ENCODE measurements at regions not wholly inside any gene's neighbourhood (a gene's known extent, or its start where the extent isn't known, plus 50 kb on each side); places are given as distances from the start of the nearest gene placed in this dataset.
"Not testable (repeated sequence)": the region's sequence is repeated elsewhere in the genome, so short reads cannot be mapped to it uniquely, and the experiment has no call there.

DNA sequence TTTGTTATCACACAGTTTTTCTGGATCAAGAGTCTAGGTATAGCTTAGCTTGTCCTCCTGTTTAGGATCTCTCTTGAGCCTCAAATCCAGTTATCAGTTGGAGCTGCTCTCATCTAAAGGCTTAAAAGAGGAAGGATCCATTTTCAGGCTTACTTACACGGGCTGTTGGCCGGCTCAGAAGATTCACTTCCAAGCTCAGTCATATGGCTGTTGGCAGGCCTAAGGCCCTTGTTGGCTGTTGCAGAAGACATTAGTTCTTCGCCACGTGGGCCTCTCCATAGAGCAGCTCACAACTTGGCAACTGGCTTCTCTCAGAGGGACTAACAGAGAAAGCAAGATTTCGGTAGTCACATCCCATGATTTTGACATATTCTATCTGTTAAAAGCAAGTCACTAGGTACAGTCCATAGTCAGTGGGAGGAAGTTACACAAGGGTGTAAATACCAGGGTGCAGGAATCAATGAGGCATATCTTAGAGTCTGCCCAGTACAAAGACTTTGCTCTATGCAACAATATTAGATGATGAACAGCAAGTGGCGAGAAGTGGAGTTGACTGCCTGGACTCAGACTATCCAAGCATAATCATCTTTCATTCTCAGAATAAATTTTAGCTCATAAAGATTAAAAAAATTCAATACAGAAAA is 280.1 kb upstream of the MBL2 start:
- no peak for DNase-seq

DNA sequence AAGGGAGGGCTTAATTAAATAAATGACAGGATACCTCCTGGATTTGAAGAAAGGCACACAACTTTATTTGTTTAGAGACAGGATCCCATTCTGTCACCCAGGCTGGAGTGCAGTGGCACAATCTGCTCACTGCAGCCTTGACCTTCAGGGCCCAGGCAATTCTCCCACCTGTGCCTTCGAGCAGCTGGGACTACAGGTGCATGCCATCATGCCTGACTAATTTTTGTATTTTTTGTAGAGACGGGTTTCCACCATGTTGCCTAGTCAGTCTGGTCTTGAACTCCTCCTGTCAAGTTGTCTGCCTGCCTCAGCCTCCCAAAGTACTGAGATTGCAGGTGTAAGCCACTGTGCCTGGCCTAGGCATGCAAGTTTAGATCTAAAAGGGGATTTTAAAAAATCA is 272.7 kb upstream of the MBL2 start:
- DNase-seq, result no peak

DNA sequence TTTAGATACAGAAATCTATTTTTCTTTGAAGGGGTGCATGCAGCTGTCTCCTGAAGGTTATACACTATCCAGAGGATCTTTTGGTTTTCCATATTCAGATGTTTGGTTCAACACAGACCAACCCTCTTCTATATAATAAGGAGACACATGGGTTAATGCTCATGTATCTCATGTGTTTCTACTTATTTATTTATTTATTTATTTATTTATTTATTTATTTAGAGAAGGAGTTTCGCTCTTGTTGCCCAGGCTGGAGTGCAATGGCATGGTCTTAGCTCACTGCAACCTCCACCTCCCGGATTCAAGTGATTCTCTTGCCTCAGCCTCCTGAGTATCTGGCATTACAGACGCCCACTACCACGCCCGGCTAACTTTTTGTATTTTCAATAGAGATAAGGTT is 263.2 kb upstream of the MBL2 start:
- DNase-seq, result not testable (repeated sequence)

DNA sequence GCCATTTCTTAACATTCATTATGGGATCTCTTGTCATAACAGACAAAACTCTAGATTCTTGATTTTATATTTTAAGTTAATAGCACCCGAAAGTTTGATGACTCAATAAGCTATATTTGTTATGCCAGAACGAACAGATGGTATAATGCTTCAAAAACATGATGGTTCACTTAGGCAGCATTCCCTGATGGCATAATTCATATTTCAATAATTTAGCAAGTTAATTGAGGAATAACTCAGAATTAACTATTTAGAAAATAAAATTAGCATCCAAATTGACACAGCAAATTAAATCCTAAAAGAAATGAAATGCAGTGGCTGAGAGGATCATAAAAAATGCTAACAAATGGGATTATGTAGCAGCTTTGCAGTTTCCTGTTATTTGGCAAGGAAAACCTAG is 260.8 kb upstream of the MBL2 start:
- DNase-seq, result no peak

DNA sequence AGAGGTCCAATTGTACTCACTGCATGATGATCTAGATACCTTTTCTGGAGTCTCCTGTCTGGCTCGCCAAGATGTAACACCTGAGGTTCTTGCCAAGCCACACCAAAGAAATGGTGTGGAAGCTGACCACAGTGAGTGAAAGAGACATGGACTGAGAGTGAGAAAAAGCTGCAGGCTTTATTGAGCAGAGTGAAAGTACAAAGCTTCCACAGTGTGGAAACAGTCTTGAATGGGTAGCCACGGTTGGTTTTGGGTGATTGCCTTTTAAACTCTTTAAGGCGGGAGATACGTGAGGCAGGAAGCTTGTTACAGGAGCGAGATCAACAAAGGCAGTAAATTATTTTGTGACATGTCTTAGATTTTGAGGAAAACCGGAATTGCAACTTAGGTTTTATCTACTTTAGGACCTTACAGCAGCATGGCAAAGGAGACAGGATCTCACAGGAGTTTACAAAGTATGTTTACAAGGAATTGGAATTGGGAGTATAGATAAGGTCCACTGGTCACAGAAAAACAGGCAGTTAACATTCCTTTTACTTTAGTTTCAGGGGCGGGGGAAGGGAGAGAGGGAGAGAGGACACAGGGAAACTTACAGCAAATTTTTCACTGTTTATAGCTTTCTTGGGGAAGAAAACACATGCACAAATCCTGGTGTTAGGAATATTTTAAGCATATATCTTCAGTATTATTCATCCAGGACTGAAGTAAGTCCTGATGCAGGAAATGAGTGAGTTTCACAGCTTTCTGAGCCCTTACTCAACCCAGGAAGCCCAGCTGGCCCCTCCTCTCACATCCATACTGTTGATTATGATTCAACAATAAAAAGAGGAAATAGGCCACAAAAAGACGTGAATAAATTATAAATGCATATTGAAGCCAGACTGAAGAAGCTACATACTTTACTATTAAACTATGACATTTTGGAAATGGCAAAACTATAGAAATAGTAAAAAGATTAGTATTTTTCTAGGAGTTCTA is 257.6 kb upstream of the MBL2 start:
- DNase-seq, result peak; percentile 67

DNA sequence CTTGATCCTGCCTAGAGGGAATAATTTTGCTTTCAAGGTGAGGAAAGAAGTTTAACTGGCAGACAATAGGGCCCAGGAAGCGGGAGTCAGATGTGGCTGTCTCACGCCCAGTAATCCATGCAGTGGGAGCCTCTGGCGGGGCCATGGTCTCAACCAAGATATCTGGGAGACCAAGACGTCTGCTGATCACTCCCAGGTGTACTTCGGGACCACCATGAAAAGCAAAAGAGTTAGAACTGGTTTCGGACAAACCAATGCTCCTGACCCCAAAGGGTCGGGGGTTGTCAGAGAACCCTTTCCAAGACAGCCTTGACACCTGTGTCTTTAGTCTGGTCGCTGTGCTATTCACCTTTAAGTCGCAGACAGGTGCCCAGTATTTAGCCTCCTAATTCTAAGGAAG is 256.9 kb upstream of the MBL2 start:
- no peak for DNase-seq

DNA sequence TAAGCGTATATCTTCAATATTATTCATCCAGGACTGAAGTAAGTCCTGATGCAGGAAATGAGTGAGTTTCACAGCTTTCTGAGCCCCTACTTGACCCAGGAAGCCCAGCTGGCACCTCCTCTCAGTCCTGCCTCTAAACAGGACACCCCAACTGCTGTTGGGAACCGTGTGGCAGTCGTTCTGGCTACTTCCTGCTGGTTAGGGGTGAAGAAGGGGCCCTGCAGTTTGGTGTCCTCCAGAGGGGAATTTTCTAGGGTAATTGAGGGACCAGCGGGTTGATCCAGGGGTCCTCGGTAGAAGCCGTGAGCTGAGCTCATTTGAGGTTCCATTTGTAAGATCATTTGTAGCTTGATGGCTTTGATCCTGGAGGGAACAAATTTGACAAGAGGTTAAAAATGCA is 253.2 kb upstream of the MBL2 start:
- not testable (repeated sequence) for DNase-seq

DNA sequence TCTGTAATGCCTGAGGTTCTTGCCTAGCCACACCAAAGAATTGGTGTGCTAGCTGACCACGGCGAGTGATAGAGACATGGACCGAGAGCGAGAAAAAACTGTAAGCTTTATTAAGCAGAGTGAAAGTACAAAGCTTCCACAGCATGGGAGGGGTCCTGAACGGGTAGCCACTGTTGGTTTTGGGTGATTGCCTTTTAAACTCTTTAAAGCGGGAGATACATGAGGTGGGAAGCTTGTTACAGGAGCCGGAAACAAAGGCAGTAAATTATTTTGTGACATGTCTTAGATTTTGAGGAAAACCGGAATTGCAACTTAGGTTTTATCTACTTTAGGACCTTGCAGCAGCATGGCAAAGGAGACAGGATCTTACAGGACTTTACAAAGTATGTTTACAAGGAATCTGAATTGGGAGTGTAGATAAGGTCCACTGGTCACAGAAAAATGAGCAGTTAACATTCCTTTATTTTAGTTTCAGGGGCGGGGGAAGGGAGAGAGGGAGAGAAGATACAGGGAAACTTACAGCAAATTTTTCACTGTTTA is 252.7 kb upstream of the MBL2 start:
- peak; percentile 3 for DNase-seq

DNA sequence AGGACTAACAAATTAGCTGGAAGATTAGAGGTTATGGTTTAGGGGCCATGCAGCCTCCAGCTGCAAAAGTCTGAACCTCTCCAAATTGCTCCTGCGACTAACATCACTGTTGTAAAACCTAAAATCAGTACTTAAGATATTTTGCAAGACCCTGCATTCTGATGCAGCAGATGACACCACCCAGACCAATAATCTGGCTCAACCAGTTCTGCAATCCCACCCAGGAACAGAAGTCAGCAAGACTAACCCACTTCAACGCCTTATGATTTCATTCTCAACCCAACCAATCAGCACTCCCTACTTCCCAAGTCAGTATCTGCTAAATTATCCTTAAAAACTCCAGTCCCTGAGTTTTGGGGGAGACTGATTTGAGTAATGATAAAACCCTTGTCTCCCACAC is 250.8 kb upstream of the MBL2 start:
- DNase-seq, result no peak

DNA sequence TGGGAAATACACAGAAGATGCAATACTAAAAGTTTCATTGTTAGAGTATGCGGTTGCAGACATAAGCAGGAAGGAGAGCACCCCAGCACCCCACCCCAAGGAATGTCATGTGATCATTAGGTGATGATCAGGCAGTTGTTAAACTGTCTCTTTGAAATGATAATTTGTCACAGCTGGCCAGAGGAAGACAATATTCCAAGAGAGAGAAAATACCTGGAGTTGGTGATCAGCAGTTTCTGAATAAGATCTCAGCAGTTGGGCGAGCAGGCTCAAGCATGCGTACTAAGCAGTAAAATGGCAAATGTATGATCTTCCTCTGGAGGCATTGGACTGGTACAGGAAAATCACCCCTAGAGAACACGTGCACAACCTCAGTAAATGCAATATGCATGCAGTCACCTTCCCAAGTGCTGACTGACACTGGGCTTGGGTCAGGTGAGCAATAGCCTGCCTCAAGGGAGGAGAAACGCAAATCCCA is 250.1 kb upstream of the MBL2 start:
- DNase-seq, result no peak

DNA sequence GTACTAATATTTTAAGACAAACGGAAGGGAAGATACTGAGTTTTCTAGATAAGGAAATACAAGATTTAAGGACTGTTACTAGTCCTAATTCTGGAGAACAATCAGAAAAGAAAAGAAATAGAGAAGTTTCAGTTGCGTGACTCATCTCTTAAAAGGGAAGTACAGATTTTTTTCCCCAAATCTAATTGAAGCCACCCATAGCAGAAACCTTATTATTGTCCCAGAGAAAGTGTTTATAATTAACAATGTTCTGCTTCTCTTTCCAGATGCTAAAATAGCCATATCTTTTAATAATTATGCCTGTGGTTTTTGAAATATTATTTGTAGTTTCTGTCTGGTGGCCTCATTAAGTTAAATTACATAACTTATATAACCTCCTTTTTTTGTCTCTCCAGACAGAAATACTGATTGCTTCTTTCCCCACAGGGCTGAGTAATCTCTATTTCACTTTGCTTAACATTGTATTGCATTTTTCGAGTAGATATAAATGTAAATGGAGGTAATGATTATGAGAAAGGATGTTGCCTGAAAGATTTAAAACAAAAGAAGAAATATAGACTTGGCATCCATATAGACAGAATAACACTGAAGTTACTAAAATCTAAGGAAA is 240.7 kb upstream of the MBL2 start:
- DNase-seq, result no peak

DNA sequence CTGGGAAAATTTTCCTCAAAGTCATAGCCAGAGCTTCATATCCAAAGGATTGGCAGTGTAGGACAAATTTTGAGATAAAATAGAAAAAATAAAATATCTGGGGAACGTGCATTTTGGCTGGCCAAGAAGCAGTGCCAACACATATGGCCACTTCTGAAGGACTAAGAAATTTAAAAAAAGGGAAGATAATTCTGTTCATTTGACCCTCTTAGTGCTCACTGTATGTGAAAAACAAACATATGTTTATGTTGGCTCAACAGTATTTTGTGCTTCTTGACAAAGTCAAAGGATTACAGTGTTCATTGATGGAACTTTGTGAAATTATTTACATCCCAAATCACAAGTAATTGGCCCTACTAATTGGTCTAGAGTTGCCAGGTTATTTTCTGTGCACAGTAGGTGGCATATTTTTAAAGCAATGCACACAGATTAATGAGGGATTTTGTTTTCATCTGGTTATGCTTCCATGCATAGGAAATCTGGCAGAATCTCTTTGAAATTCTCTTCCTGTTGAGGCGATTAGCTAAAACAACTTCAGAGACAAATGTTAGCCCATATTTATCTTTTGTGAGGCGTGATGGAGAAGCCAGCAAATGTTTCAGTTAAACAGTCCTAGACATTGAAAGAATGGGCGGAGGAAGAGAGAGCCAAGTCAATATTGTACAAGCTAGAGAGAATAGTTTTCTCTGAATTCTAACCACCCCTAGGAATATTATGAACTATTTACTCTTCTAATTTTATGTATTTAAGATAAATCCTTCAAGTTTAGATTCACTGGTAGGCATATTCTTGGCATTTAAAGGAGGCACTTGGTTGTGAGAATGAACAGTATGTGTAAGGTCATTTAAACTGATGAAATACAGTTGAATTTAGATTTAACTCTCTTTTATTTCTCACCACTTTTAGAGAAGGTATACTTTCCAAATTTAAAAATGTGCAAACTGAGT is 237.7 kb upstream of the MBL2 start:
- DNase-seq, result no peak

DNA sequence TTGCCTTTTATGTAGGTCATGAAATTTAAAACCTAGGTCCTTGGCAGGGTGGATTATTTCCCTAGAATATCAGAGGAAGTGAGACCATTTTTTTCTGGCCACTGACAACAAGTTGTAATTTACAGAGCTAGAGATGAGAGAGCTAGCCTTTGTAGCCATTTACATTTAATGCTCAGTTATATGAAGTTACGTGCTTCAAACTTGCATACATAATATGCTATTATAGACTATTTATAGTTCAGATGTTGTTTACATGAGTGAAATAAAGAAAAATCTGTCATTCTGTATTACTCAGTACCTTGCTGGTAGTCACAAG is 234.9 kb upstream of the MBL2 start:
- DNase-seq, result no peak

DNA sequence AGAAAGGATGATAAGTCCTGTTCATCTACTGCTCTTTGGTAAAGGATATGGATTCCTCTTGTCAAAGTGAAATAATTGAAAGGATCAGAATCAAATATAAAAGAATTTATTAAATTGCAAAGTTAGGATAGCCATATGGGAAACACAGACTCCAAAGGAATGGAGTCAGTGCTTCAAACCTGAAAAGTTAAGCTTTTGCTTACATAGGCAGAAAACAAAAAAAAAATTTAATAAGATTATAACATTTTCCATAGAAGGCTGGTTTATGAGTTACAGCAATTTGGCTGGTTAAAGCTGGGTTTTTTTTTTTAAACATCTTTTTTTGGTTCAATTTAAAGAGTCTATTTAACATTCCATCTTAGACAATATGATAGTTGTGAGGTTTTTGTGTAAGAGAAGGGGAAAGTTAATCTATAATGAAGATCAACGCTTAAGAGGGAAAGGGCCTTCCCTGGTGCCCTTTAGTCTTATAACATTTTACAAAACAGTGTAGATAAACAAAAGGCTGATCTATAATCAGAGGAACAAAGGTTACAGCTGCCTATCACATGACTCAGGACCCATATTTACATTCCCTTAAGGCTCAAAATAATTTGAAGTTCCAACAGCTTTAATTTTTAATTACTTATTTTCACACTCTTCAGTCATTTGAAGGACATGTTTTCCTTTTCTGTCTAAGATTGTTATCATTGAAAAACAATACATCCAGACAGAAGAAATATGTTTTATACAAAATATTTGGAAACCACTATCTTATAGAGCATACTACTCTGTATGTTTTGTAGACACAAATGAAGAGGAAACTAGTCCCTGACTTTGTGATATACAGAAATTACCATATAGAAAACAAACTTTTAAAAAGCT is 234.3 kb upstream of the MBL2 start:
- DNase-seq, result no peak

DNA sequence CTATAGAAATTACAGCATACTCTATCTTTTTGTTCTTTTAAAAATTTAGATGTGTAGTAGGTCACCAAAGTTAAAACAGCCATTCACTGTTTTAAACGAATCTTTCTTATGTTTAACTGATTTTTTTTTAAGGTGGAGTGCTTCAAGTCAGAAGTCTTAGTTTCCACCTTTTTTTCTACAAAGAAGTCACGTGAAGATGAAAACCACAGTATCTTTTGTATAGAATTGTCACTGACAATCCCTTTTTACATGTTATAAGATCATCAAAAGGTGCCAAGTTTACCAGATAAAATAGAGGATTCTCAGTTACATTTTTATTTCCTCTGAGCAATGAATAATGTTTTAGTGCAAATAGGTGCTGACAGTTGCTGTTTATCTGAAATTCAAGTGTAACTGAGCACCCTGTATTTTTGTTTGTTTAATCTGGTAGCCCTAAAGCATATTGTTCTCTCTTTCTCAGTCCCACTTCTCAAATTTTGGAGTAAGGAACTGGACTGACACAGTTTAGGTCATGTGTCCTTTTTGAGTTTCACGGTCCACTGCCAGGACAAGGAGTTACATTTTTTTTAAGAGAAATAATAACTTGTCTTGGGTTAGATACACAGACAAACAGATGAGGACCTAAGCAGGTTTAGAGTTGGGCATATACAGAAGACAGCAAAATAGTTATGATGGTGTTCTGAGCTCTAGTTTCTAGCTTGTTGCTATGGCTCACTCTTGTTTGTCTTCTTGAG is 233.2 kb upstream of the MBL2 start:
- no peak for DNase-seq

DNA sequence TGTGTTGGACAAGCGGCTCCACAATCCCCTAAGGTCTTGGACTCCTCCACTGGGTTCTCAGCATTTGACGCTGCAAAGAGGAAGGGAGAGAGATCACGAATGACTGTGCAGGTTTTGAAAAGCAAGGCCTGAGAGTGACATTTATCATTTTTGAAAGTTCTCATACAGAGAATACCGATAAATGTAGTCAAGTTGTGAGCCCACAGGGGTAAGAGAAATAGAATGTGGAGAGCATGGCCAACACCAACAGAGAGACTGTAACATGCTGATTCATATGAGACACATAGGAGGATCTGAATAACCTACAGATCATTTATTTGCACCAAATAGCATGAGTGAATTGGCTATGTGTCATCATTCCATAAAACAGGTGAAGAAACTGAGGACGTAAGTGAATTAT is 230.5 kb upstream of the MBL2 start:
- DNase-seq, result no peak

DNA sequence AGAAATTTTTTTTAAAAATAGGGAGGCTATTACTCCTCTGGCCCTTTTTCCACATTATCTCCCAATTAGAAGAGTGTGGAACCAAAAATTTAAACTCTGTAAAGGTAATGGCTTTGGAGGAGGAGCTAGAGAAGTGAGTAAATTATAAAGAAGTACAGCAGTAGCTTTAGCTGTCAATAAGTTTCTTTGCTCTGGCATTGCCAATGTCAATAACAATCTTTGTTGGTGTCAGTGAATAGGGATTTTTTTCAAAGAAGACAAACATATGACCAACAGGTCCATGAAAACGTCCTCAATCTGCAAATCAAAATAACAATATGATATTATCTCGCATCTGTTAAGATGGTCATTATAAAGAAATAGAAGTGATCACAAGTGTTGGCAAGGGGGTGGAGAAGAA is 227.1 kb upstream of the MBL2 start:
- DNase-seq, result no peak

DNA sequence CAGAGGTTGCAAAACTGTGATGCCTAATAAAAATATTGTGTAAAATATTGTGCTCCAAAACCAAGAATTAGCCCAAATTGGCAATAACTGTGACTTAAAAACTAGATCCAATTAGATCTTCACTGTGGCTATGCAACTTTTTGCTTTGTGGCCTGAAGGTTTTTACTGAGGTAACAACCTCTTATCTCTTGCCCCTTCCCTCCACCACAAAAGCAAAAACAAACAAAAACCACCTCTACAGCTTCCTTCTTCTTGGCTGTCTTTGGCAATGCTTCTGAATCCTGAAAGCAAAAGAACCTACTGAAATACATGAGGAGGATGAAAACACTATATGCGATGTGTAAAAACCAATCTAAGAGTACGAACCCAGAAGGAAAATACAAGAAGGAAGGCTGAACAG is 226.7 kb upstream of the MBL2 start:
- DNase-seq, result no peak

DNA sequence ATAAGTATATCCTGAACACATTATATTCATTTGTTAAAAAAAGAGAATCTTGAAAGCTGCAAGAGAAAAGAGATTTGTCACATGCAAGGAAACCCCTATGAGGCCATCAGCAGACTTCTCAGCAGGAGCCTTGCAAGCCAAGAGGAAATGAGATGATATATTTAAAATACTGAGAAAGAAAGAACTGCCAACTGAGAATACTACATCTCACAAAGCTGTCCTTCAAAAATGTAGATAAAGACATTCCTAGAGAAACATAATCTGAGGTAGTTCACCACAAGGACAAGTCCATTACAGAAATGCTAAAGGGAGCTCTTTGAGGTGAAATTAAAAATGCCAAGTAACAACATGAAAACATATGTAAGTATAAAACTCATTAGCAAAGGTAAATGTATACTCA is 224.4 kb upstream of the MBL2 start:
- DNase-seq, result no peak

DNA sequence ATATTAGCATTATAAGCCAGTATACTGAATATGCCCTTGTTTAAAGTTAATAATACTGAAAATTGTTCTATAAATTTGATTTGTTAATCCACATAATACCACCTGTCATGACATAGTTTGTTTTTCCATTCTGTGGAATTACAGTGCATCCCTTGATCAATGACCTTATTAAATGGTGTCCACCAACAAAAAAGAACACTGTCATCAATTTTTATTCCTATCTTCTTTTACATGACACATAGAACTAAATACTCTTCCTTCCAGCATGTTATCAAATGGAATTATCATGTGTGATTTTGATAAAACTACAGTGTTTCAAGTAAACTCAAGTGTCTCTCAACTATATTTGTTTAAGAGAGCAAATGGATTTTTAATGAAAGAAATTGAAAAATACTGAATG is 221.8 kb upstream of the MBL2 start:
- no peak for DNase-seq

DNA sequence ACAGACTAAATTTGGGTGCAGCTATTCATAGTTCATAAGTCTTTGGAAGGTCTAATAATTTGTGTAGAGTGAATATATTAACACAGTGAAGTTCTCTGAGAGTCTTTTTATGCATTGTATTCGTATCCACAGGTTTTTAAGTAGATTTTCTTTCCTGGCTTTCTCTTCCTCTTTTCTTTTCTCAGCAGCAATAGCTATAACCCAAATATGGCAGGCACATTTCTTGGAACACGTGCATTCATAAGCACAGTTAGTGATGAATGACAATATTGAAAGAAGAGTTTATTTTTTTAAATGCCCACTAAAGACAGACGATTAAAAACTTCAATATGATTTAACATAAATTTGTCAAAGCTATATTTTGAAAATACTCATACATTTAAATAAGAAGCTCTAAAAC is 220.5 kb upstream of the MBL2 start:
- DNase-seq, result no peak

All from fibroblast of skin of right quadriceps (primary cell).